HG02981 (cell line): ENCODE measurements at regions not wholly inside any gene's neighbourhood (a gene's known extent, or its start where the extent isn't known, plus 50 kb on each side); places are given as distances from the start of the nearest gene placed in this dataset.

ENCODE experiments used
- ATAC-seq: cut with Tn5 transposase; IDR thresholded peaks from one replicate; pipeline ENCODE4 v1.9.1; 2021; ENCODE audit warnings: mild to moderate bottlenecking, moderate library complexity; ENCODE audit not compliant: unreplicated experiment

DNA sequence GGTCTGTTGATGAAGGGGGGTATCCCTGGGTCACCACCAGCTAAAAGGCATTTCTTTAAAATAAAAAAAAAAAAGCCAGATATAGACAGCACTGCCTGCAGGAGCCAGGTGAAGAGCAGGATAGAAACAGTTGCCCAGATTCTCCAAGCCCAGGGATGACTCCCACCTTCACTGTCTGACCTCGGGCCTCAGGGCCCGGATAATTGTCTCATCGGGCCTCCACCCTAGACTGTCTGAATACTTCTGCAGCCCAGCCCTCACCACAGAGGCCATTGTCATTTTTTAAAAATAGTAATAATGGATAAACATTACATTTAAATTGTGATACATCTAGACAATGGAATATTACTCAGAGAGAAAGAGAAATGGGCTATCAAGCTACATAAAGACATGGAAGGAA lies 92.8 kb upstream of the TNRC6C start:
- ATAC-seq = no peak

DNA sequence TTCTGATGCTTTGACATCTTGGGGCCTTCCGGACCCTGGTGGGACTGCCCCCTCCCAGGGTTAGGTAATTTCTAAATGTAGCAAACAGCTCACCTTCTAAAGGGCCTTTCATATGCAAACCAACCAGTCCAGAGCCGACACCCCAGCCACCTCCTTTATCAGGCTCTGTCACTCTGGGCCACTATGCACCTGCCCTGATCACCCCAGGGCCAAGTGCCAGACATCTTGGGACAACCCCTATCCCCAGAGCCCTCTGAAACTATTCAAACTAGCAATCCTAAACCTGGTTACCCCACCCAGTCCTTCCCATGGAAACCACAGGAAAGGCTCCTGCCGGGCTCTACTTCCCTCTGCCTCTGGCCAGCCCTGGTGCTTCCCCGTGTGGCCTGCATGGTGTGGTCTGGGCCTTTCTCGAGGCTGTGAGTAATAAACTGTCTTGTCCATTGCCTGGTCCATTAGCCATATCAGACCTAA lies 91.2 kb upstream of the TNRC6C start:
- ATAC-seq = no peak

- ATAC-seq = no peak
These were observed 90.4 kb upstream of the TNRC6C start for GRCh38 chr17:77867976-77868713.

GRCh38 chr17:77869041-77869599 lies 89.4 kb upstream of the TNRC6C start:
- no peak for ATAC-seq

DNA sequence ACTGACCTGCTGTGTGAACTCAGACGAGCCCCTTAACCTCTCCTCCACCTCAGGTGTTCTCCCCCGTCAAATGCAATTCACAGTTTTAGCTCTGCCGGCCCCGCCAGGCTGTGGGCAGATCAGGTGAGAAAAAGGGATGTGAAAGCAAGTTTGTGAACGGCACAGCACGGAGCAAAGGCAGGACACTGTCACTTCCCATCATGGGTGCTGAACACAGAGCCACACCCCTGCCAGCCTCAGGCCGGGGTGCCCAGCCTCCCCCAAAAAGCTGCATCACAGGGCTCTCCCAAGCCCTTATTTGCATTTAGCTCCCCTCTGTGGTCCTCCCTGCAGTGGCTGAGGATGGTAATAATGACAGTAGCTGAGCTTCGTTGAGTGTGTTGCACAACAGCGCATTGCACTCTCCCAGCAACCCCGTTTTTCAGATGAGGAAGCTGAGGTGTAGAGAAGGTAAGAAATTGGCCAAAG lies 88.8 kb upstream of the TNRC6C start:
- ATAC-seq = peak; percentile 79

DNA sequence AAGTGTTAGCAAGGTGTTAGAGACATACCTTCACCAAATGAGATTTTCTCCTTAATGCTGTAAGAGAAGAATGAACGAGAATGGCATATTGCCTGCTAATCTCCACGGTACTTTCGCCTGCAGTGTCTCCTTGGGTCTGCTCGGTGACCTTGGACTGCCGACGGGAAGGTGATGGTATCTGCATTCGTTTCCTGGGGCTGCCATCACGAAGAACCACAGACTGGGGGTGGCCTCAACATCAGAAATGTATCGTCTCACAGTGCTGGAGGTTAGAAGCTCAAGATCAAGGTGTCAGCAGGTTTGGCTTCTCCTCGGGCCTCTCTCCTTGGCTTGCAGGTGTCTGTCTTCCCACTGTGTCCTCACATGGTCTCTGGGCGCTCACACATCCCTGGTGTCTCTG lies 86.3 kb upstream of the TNRC6C start:
- no peak for ATAC-seq

- ATAC-seq = no peak
These were observed 85.6 kb upstream of the TNRC6C start for GRCh38 chr17:77872714-77873499.

DNA sequence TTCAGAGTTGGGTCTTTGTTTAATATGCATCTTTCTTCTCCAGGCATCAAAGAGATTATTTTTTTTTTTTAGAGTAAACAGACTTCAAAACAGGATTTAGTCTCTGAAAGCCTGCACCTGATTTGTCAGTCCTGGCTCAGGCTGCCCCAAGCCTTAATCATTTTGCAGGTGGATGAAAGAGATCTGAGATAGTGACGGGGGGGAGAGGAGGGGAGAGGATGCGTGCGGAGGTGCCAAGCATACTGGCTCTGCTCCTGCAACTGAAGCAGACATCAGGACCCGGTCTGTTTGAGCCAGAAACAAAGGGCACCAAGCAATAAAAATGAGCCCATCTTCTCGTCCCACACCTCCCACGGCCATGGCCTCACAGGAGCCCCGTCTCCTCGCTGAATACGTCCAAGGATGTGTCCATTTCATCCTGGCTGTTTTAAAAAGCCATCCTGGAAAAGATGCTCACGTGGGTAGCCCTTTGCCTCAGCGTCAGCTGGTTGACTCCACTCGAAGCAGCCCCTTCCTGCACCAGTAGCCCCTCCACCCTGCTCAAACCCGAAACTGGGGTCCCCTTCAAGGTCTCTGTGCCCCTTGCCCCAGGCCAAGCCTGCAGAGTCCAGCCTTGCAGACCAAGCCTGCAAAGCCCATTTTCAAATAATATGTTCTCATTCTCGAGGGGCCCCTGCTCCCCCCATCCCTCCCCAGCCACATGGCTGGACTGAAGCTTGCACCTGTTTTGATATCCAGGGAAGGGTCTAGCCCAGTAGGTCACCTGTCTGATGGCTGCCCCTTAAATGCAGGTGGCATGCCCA lies 84.8 kb upstream of the TNRC6C start:
- no peak for ATAC-seq

DNA sequence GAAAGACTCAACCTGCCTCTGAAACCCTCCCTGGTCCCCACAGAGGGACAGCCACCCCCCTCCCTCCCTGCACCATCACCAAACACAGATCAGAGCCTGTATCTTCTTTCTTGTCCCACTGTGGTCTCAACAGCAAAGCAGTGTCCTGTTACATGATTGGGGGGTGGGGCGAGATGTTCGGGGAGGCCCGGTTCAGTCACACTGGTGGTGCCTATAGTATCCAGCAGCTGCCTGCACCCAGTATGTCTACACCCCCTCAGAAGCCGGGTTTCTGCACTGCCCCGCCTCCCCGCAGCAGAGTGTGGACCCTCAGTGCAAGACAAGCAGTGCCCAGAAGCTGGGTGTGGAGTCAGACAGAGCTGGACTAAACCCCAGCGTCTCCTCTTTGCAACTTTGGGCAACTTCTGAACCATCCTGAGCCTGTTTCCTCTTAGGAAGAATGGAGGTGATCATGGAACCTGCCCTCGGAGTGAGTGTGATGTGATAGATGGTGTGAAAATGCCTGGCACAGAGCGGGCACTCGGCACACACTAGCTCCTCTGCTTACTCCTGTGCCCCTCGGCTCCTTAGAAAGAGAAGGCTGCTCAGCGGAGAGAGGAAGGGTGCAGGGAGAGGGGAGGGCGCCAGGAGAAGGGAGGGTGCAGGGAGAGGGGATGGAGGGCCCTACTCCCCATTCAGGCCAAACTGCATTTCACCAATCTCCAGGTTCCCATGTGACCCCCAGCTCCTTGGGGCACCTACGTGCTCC lies 84.0 kb upstream of the TNRC6C start:
- no peak for ATAC-seq

GRCh38 chr17:77875051-77875780 lies 83.3 kb upstream of the TNRC6C start:
- no peak for ATAC-seq

DNA sequence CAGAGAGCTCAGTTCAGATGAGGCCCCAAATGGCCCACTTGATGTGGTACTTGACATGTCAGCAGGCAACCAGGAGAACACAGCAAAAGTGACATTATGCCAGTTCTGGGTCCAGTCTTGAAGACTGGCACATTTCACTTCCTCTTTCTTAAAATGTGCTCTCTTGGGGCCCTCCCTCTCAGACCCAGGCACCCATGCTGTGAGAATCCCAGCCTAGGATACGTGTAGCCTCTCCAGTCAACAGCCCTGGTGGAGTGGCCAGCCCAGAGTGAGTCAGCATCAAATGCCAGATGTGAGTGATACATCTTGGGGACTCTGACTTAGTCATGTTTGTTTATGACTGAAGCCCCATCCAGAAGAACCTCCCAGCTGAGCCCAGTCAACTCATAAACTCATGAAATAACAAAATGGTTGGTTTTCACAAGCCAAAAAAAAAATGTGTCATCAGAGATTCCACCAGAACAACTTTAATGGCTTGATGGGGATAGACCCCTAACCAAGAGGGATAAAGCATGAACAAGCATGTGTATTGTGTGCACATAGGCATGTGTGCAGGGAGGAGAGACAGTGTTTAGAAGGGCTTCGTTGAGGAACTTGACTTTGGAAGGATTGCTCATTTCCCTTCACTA lies 82.5 kb upstream of the TNRC6C start:
- no peak for ATAC-seq

DNA sequence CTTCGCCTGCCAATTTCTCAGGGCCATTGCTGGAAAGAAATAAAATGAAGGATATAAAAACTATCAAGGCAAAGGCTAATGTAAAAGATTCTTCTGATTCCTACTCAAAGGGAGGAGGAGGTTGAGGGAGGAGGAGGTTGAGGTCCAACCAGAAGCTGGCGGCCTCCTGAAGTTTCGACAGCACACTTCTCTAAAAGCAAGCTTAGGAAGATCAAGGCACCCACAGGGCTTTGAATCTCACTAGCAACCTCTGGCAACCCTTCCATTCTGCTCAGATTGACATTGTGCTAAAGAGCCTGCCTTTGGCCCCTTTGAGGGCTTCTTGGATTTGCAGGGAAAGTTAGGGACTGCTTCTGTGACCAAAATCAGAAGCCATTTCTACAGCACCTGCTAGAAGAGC lies 81.5 kb upstream of the TNRC6C start:
- ATAC-seq = no peak

DNA sequence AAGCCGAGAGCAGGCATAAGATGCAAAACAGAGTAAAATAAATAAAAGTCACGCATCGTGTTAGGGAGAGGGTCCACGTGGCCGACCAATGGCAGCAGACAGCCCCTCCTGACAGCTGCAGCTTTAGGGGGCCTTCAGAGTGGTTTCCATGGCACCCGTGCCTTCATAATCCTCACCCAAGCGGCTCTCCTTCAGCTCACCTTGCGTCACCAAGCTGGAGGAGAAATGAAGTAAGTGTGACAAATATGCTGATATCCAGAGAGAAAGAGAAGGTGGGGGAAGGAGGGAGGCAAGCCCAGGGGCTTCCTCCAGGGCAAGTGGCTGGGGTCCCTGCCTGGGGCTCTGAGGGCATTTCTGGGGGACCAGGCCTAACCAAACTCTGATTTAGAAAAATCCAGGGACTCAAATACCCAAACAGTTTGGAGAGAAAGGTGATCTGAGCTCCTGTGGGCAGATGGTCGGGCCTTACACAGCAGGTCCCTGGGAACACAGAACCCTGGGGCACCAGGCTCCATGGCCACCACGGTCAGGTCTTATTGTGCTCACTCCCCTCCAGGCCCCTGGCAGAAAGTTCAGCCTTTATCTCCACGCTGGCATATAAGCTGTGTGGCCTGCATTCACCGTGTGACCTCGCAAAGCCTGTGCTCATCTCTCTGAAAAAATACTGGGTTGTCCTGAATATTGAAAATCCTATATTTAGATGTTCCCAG lies 80.7 kb upstream of the TNRC6C start:
- no peak for ATAC-seq

- ATAC-seq = no peak
These were observed 79.1 kb upstream of the TNRC6C start for GRCh38 chr17:77879226-77879895.

DNA sequence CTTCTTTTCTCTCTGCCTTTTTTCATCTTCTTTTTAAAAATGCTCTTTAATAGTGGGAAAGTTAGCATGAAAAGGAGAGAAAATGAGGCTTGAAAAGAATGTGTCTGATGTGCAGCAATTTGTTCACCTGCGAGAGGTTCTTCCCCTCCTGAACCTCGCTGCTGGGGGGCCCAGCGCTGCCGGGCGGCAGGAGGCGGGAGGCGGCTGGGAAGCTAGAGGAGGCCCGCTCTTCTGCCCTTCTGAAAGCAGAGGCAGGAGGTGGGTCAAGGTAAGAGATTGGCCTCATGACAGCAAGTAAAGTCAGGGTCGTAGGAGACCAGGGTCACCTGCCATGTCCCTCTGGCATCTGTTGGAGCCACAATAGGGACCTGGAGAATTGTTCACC lies 78.6 kb upstream of the TNRC6C start:
- ATAC-seq = no peak

GRCh38 chr17:77880711-77881450 lies 77.6 kb upstream of the TNRC6C start:
- ATAC-seq = no peak

DNA sequence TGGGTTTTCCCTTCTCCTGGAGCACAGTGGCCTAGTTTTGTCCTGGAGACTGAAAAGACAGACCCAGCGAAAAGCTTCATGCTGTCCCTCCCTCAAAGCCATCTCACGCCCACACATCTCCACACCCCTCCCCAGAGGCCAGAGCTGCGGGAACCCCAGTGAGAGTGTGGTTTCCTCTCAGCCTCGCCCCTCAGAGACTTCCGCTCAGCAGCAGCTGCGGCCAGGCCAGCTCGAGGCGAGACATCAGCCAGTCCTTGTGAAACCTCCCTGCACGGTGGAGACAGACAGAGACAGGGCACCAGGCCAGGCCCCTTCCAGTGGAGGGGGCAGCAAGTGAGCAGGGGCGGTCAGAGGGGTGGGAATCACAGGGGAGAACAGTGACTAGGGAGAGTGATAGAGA lies 77.0 kb upstream of the TNRC6C start:
- peak; percentile 86 for ATAC-seq
